ENCODE measurements at regions not wholly inside any gene's neighbourhood (a gene's known extent, or its start where the extent isn't known, plus 50 kb on each side); places are given as distances from the start of the nearest gene placed in this dataset.

- no peaks in the 10 kb centered on the region for H3K27me3 Mint-ChIP-seq
- H3K9me3 Mint-ChIP-seq (ENCODE audit: low read depth), result no peaks in the 10 kb centered on the region
- no peaks in the 10 kb centered on the region for H3K36me3 Mint-ChIP-seq (ENCODE audit: insufficient read depth)
- no peak overlapping the region for H3K27ac Mint-ChIP-seq
- no peak for TF ChIP-seq CTCF (IDR thresholded peaks at IDR 0.05; ENCODE audit: unreplicated experiment)
- H3K4me1 Mint-ChIP-seq (ENCODE audit: low read depth), result no peaks in the 10 kb centered on the region
- no peak overlapping the region for H3K4me3 Mint-ChIP-seq (ENCODE audit: low read depth)
- no peak for DNase-seq (ENCODE audit: low spot score, unreplicated experiment)
These were observed 70.2 kb upstream of the TEX51 start for GRCh38 chr2:126828491-126828890.

- Mint-ChIP-seq H3K36me3 (ENCODE audit: insufficient read depth) (no peaks in the 10 kb centered on the region), H3K27ac (no peak overlapping the region), H3K4me3 (ENCODE audit: low read depth) (no peak overlapping the region), H3K9me3 (ENCODE audit: low read depth) (no peaks in the 10 kb centered on the region), H3K27me3 (no peaks in the 10 kb centered on the region), H3K4me1 (ENCODE audit: low read depth) (no peaks in the 10 kb centered on the region)
- TF ChIP-seq CTCF (IDR thresholded peaks at IDR 0.05; ENCODE audit: unreplicated experiment), result no peak
- no peak for DNase-seq (ENCODE audit: low spot score, unreplicated experiment)
These were observed 67.3 kb upstream of the TEX51 start for GRCh38 chr2:126831234-126832005.

GRCh38 chr2:126832014-126832413, 66.7 kb upstream of the TEX51 start:
- no peaks in the 10 kb centered on the region for H3K4me1 Mint-ChIP-seq (ENCODE audit: low read depth)
- DNase-seq (ENCODE audit: low spot score, unreplicated experiment), result no peak
- H3K27ac Mint-ChIP-seq, result no peak overlapping the region
- H3K4me3 Mint-ChIP-seq (ENCODE audit: low read depth), result no peak overlapping the region
- H3K9me3 Mint-ChIP-seq (ENCODE audit: low read depth), result no peaks in the 10 kb centered on the region
- H3K27me3 Mint-ChIP-seq, result no peaks in the 10 kb centered on the region
- TF ChIP-seq CTCF (IDR thresholded peaks at IDR 0.05; ENCODE audit: unreplicated experiment), result no peak
- no peaks in the 10 kb centered on the region for H3K36me3 Mint-ChIP-seq (ENCODE audit: insufficient read depth)

- Mint-ChIP-seq H3K27ac (no peak overlapping the region), H3K27me3 (no peaks in the 10 kb centered on the region), H3K36me3 (ENCODE audit: insufficient read depth) (no peaks in the 10 kb centered on the region), H3K4me1 (ENCODE audit: low read depth) (no peaks in the 10 kb centered on the region), H3K4me3 (ENCODE audit: low read depth) (no peak overlapping the region), H3K9me3 (ENCODE audit: low read depth) (no peaks in the 10 kb centered on the region)
- DNase-seq (ENCODE audit: low spot score, unreplicated experiment), result no peak
- no peak for TF ChIP-seq CTCF (IDR thresholded peaks at IDR 0.05; ENCODE audit: unreplicated experiment)
These were observed 65.9 kb upstream of the TEX51 start for GRCh38 chr2:126832757-126833156.

GRCh38 chr2:126834006-126834659, 64.6 kb upstream of the TEX51 start:
- TF ChIP-seq CTCF (IDR thresholded peaks at IDR 0.05; ENCODE audit: unreplicated experiment), result no peak
- Mint-ChIP-seq H3K9me3 (ENCODE audit: low read depth) (no peaks in the 10 kb centered on the region), H3K27ac (no peak overlapping the region), H3K4me3 (ENCODE audit: low read depth) (no peak overlapping the region), H3K36me3 (ENCODE audit: insufficient read depth) (no peaks in the 10 kb centered on the region), H3K4me1 (ENCODE audit: low read depth) (no peaks in the 10 kb centered on the region), H3K27me3 (peaks cover 3% of the 10 kb centered on the region)
- no peak for DNase-seq (ENCODE audit: low spot score, unreplicated experiment)

All from progenitor cell of endocrine pancreas (in vitro differentiated cells).